ENCODE measurements at regions not wholly inside any gene's neighbourhood (a gene's known extent, or its start where the extent isn't known, plus 50 kb on each side); places are given as distances from the start of the nearest gene placed in this dataset.

GRCh38 chr15:81558056-81558455 lies 184.0 kb upstream of the TMC3 start:
- DNase-seq (ENCODE audit: low spot score in 2 of 2) = no peak
- Histone ChIP-seq H3K36me3 (no peaks in the 10 kb centered on the region), H3K9me3 (no peaks in the 10 kb centered on the region), H3K4me3 (no peak overlapping the region), H3K4me1 (no peaks in the 10 kb centered on the region), H3K27me3 (no peaks in the 10 kb centered on the region), H3K27ac (no peak overlapping the region)
- intact Hi-C loops (cut with DNase I; ENCODE audit: low total_unique reads) = no loop called here
- no peak for TF ChIP-seq CTCF (IDR thresholded peaks at IDR 0.05)
- no peak for TF ChIP-seq POLR2AphosphoS5 (IDR thresholded peaks at IDR 0.05)
- TF ChIP-seq POLR2A (IDR thresholded peaks at IDR 0.05) = no peak

- Histone ChIP-seq H3K9me3 (no peaks in the 10 kb centered on the region), H3K4me3 (no peak overlapping the region), H3K27ac (no peak overlapping the region), H3K36me3 (no peaks in the 10 kb centered on the region), H3K27me3 (no peaks in the 10 kb centered on the region), H3K4me1 (no peaks in the 10 kb centered on the region)
- TF ChIP-seq POLR2AphosphoS5 (IDR thresholded peaks at IDR 0.05) = no peak
- no peak for TF ChIP-seq POLR2A (IDR thresholded peaks at IDR 0.05)
- no peak for TF ChIP-seq CTCF (IDR thresholded peaks at IDR 0.05)
- intact Hi-C loops (cut with DNase I; ENCODE audit: low total_unique reads) = no loop called here
- no peak for DNase-seq (ENCODE audit: low spot score in 2 of 2)
These were observed 181.3 kb upstream of the TMC3 start for GRCh38 chr15:81555346-81555745.

- Histone ChIP-seq H3K4me1 (no peaks in the 10 kb centered on the region), H3K36me3 (no peaks in the 10 kb centered on the region), H3K27me3 (no peaks in the 10 kb centered on the region), H3K27ac (no peak overlapping the region), H3K4me3 (no peak overlapping the region), H3K9me3 (no peaks in the 10 kb centered on the region)
- intact Hi-C loops (cut with DNase I; ENCODE audit: low total_unique reads) = no loop called here
- no peak for DNase-seq (ENCODE audit: low spot score in 2 of 2)
- TF ChIP-seq CTCF (IDR thresholded peaks at IDR 0.05) = no peak
- TF ChIP-seq POLR2A (IDR thresholded peaks at IDR 0.05) = no peak
- no peak for TF ChIP-seq POLR2AphosphoS5 (IDR thresholded peaks at IDR 0.05)
These were observed 174.5 kb upstream of the TMC3 start for GRCh38 chr15:81548365-81549130.

- no peaks in the 10 kb centered on the region for H3K9me3 ChIP-seq
- no peak overlapping the region for H3K27ac ChIP-seq
- no peaks in the 10 kb centered on the region for H3K36me3 ChIP-seq
- TF ChIP-seq POLR2A (IDR thresholded peaks at IDR 0.05) (no peak), CTCF (IDR thresholded peaks at IDR 0.05) (no peak), POLR2AphosphoS5 (IDR thresholded peaks at IDR 0.05) (no peak)
- intact Hi-C loops (cut with DNase I; ENCODE audit: low total_unique reads) = no loop called here
- DNase-seq (ENCODE audit: low spot score in 2 of 2) = no peak
- H3K4me3 ChIP-seq = no peak overlapping the region
- H3K27me3 ChIP-seq = no peaks in the 10 kb centered on the region
- no peaks in the 10 kb centered on the region for H3K4me1 ChIP-seq
These were observed 173.6 kb upstream of the TMC3 start for GRCh38 chr15:81547521-81548132.

- no peaks in the 10 kb centered on the region for H3K27me3 ChIP-seq
- DNase-seq (ENCODE audit: low spot score in 2 of 2) = no peak
- H3K9me3 ChIP-seq = no peaks in the 10 kb centered on the region
- H3K36me3 ChIP-seq = no peaks in the 10 kb centered on the region
- TF ChIP-seq CTCF (IDR thresholded peaks at IDR 0.05) = no peak
- H3K4me3 ChIP-seq = no peak overlapping the region
- no peaks in the 10 kb centered on the region for H3K4me1 ChIP-seq
- intact Hi-C loops (cut with DNase I; ENCODE audit: low total_unique reads) = no loop called here
- H3K27ac ChIP-seq = no peak overlapping the region
These were observed 170.4 kb upstream of the TMC3 start for GRCh38 chr15:81544385-81544784.

Data from breast epithelium (tissue), 4 donors.